GM19099 (cell line): ENCODE measurements at regions not wholly inside any gene's neighbourhood (a gene's known extent, or its start where the extent isn't known, plus 50 kb on each side); places are given as distances from the start of the nearest gene placed in this dataset.

Source experiments
- POLR2A ChIP-seq: IDR thresholded peaks from 3 replicates; pipeline ENCODE4 v1.6.1; 2011; ENCODE audit warnings: low read depth; ENCODE audit not compliant: insufficient read length; ENCODE audit errors: extremely low read depth

DNA sequence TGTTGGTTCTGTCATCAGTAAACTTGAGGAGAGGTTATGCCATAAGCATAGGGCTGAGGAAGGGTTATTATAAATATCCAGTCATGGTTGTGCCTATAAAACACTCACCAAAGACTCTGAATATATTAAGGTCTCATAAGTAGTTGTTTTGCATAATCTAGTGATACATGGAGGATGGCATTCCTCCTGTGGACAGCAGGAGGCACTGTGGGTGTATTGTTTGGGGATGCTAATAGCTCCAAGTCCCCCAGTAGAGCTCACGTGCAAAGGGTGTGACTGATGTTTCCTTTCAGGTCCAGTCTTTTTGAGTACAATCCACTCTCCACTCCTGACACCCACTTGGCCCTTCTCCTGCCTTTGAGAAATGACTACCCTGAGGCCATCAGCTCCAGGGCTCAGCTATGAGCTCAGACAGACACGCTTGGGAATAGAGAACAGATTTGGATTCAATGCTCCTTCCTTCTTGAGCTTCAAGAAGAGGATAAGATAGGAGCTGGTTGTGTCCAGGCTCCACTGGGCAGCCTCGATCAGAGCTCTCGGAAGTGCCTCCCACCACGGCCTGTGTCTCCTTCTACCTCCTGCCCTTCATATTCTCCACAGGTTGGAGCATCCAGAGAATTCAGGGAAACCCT, 85.2 kb upstream of the IGLL5 start:
- TF ChIP-seq POLR2A = no peak

GRCh38 chr22:22803285-22803853, 84.2 kb upstream of the IGLL5 start:
- no peak for TF ChIP-seq POLR2A

GRCh38 chr22:22810018-22810427, 77.6 kb upstream of the IGLL5 start:
- no peak for TF ChIP-seq POLR2A

- no peak for TF ChIP-seq POLR2A
These were observed 77.1 kb upstream of the IGLL5 start for GRCh38 chr22:22810471-22810870.

GRCh38 chr22:22811016-22812009, 76.3 kb upstream of the IGLL5 start:
- no peak for TF ChIP-seq POLR2A

DNA sequence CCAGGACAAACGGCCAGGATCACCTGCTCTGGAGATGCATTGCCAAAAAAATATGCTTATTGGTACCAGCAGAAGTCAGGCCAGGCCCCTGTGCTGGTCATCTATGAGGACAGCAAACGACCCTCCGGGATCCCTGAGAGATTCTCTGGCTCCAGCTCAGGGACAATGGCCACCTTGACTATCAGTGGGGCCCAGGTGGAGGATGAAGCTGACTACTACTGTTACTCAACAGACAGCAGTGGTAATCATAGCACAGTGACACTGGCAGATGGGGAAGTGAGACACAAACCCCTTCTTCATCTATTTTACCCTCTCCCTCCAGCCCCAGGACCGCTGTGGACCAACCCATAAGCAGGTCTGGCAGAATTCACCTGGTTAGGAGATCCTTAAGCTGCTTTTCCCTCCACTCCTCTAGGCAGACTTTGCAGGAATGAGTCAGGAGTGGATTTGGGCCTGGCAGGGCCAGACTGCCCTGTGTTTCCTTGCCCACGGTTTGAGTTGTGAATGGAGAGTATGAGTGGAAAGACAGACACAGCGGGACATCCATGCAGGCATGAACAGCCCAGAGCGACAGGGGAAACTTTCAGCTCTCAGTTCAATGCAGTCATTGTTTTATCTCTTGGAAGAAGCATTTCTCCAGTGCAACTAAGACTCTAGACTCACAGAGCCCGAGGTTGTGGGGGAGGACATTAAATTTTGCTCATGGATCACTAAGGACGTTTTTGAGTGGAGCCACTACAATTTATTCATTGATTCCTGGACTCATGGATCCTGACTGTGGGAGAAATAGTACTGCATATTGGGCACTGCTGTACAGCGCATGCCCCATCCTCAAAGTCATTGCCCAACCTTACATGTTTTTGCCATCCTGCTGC, 75.3 kb upstream of the IGLL5 start:
- no peak for TF ChIP-seq POLR2A

GRCh38 chr22:22813126-22814075, 74.2 kb upstream of the IGLL5 start:
- TF ChIP-seq POLR2A = no peak

DNA sequence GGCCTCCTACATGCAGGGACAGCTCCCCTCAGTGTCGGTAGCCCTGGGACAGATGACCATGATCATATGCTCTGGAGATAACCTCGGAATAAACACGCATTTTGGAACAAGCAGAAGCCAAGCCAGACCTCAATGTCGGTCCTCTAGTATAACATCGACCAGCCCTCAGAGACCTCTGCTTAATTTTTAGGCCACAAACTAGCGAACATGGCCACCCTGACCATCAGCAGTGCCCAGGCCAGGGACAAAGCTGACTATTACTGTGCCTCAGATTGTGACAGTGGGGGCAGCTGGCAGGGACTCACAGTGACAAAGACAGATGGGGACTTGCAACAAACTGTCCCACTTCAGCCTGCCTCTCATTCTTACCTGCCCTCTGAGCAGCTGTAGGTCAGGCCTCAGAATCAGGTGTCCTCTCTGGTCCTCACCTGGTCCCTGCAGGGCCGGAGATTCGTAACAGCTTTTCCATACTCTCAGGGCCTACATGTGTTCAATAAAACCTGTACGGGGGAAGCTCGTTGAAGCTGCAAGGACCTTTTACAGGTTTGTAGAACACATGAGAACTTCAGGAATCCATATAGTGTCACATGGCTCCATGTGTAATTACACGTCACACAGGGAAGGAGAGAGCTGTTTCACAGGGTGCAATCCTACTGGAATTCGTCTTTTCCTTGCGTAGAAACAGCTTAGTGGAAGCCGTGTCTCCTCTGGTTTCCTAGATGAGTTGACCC, 72.8 kb upstream of the IGLL5 start:
- TF ChIP-seq POLR2A = no peak

DNA sequence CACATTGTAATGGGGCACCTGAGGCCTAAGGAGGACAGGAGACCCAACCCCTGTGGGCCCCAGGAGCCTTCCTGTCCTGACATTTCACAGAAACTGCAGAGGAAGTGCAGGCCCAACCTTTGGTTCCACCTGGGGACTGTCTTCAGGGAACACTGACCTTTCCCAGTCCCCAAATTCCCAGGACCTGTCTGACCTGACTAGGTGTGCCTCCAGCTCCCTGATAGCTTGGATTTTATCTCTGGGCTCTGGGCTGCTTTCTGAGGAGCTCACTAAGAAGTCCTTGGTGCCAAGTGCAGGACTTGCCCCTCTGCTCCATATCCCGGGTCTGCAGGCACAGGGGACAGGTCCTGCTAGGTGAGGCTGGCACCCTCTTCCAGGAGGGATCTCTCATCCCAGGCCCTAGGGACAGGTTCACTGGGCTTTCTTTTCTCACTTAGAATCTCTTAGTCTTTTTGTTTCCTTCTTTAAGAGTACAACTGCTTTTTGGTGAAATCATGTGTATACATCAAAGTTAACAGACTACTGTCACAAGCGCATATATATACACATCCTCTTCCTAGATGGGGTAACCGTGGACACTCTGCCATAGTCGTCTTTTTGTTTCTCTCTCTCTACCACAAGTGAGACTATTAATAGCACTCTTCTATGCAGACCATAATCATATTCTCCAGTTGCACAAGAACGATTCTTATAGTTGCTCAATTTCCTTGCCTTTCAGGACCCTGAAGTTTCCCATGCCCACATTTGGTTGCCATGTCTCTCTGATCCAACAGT, 72.0 kb upstream of the IGLL5 start:
- no peak for TF ChIP-seq POLR2A

DNA sequence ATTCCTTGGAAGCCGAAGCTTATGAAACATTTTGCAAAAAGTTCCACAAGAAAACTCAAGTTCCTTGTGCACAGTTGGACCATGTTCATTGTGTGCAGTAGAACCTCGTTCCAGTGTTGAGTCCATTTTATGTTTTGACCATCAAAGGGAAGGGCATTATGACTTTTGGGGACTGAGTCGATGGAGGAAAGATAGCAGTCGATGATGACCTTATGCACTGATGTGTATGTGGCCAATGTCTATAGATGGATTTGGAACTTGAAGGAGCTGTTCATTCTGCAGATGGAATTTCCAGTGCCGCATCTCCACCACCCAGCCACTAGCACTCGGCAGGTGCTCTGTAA, 71.5 kb upstream of the IGLL5 start:
- no peak for TF ChIP-seq POLR2A

DNA sequence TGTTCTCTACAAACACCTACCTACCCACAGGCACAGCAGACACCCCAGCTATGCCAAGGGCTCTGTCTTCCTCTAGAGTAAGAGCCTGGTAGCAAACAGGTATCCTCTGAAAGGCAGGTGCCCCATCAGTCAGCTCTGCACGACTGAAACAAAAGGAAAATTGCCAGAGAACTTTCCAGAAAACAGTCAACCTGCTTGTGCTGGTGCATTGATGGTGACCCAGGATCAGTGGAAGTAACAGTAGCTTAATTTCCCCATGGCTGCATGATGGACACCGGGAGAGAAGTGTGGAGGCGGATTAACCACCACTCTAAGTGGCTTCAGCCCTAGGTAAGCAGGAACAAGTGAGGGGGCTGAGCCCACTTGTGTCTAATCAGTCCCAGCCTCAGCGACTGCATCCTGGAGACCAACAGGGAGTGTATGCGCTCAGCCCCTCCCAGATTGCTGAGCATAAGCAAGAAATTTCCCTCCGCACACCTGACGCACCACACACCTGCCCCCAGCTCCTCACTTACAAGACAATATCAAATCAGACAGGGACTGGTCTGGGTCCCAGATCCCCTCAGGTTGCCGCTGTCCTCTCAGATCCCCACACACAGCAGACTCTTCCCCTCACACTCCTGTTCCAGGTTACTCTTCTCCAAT, 70.7 kb upstream of the IGLL5 start:
- no peak for TF ChIP-seq POLR2A

DNA sequence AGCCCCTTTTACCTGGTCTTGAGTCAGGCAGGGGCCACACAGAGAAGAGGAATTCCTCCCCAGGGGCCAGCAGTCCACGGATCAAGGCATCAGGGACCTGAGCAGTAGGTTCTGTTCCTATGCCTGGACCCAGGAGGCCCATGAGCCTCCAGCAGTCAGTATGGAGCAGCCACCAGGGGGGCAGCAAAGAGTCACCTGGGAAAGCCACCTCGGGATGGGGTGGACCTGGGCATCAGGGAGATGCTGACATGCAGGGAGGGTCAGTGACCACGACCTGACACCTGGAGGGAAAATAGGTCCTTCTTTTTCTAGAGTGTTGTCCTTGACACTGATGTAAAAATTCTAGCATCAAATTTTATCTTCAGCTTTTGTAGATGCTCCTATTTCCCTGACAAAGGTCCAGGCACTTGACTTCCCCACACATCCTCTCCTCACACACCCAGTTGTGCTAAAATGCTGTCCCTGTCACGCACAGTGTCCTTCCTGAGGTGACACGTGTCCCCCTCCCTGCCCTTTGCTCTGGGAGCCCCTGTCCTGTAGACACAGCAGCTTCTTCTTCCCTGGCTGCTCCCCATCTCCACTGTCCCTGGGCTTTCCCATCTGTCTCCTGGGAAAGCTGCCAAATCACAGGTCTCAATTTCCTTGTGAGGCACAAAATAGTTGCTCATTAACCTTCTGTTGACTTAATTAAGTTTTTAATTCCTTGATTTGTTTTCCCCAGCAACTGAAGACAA, 70.0 kb upstream of the IGLL5 start:
- no peak for TF ChIP-seq POLR2A

- TF ChIP-seq POLR2A = no peak
These were observed 69.4 kb upstream of the IGLL5 start for GRCh38 chr22:22818202-22818538.
